ENCODE measurements at regions not wholly inside any gene's neighbourhood (a gene's known extent, or its start where the extent isn't known, plus 50 kb on each side); places are given as distances from the start of the nearest gene placed in this dataset.

GRCh38 chr4:154988511-154988910 is 207.4 kb downstream of the RBM46 start:
- TF ChIP-seq CTCF (conservative IDR thresholded peaks at IDR 0.05) (no peak), ZFX (IDR thresholded peaks at IDR 0.05) (no peak)
